Small intestine (tissue), 7 donors: ENCODE measurements at regions not wholly inside any gene's neighbourhood (a gene's known extent, or its start where the extent isn't known, plus 50 kb on each side); places are given as distances from the start of the nearest gene placed in this dataset.
"Not testable (repeated sequence)": the region's sequence is repeated elsewhere in the genome, so short reads cannot be mapped to it uniquely, and the experiment has no call there.

ENCODE experiments used
- DNase-seq, 2 donors: peaks; one replicate each; pipeline versions ENCODE4 v3.0.0 to v3.0.0-alpha.2; 2013
- FAIRE-seq: peaks from 2 replicates; lab custom pipeline; 2012; peaks lifted over from hg19 to GRCh38; lab: Jason Lieb, UNC
- H3K27ac ChIP-seq, 3 donors: one replicate each; pipeline ENCODE4 v1.5.1; 2013; ENCODE audit warnings: low read length in 2 of 3, mild to moderate bottlenecking in 2 of 3, control low read depth in 1 of 3, inconsistent platforms in 1 of 3, low read depth in 1 of 3, moderate library complexity in 1 of 3
- H3K27me3 ChIP-seq, 3 donors: one replicate each; pipeline ENCODE4 v1.6.1; 2013; ENCODE audit warnings: low read length in 3 of 3, inconsistent platforms in 1 of 3; ENCODE audit not compliant: control insufficient read depth in 3 of 3, insufficient read depth in 3 of 3
- H3K36me3 ChIP-seq, 3 donors: one replicate each; pipeline ENCODE4 v1.6.1; 2013; ENCODE audit warnings: low read length in 3 of 3, inconsistent platforms in 1 of 3, low read depth in 1 of 3, mild to moderate bottlenecking in 1 of 3, moderate library complexity in 1 of 3; ENCODE audit not compliant: control insufficient read depth in 3 of 3, insufficient read depth in 2 of 3
- H3K4me1 ChIP-seq, 3 donors: one replicate each; pipeline ENCODE4 v1.6.1; 2013; ENCODE audit warnings: low read length in 2 of 3, inconsistent platforms in 1 of 3, low read depth in 1 of 3, mild to moderate bottlenecking in 1 of 3, moderate library complexity in 1 of 3; ENCODE audit not compliant: control insufficient read depth in 3 of 3, insufficient read depth in 2 of 3
- H3K4me3 ChIP-seq, 3 donors: one replicate each; pipeline ENCODE4 v1.5.1; 2013; ENCODE audit warnings: low read length in 3 of 3, control low read depth in 1 of 3, inconsistent platforms in 1 of 3, low read depth in 1 of 3, mild to moderate bottlenecking in 1 of 3, moderate library complexity in 1 of 3
- H3K9me3 ChIP-seq, 2 donors: one replicate each; pipeline ENCODE4 v1.6.1; 2013; ENCODE audit warnings: low read depth in 1 of 2, low read length in 1 of 2; ENCODE audit not compliant: control insufficient read depth in 2 of 2, insufficient read depth in 1 of 2
- WGBS, 3 donors: extraction: QIAGEN DNeasy Blood & Tissue Kit; methylation state at CpG; one replicate each; pipeline ENCODE4 v1.1.7; 2013; 5-methylcytosine and 5-hydroxymethylcytosine counted together
- donor health status: healthy with polysubstance abuse.
- donor health status: control.
- donor health status: control.
- donor health status: Bipolar disorder and iron deficiency.
- donor health status: healthy.

DNA sequence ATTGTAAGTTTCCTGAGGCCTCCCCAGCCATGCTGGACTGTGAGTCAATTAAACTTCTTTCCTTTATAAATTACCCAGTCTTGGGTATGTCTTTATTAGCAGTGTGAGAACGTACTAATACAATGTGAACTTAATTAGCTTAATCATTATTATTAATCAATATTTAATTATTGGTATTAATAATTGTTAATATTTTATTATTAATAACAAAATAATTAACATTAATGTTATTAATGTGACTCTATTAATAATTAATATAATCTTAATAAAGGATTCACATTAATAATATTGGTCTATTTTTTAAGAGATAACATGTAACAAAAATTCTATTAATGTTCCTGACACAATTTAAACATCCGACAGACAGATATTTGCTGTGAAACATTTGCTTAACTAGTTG lies 164.9 kb upstream of the ATF7IP start:
- H3K27me3 ChIP-seq = no peaks in the 10 kb centered on the region
- no peak overlapping the region for H3K4me3 ChIP-seq
- peaks cover 0 to 15% of the 10 kb centered on the region in 2 donors for H3K9me3 ChIP-seq
- peak overlapping the region in 1 of 3 donors; percentile 42 for H3K27ac ChIP-seq
- FAIRE-seq (peak; percentile 72), DNase-seq (no peak)
- H3K36me3 ChIP-seq = no peaks in the 10 kb centered on the region
- 87 to 94% (median 92%) methylated on average over 2 of the region's 2 CpGs for WGBS, 3 donors
- no peaks in the 10 kb centered on the region for H3K4me1 ChIP-seq

DNA sequence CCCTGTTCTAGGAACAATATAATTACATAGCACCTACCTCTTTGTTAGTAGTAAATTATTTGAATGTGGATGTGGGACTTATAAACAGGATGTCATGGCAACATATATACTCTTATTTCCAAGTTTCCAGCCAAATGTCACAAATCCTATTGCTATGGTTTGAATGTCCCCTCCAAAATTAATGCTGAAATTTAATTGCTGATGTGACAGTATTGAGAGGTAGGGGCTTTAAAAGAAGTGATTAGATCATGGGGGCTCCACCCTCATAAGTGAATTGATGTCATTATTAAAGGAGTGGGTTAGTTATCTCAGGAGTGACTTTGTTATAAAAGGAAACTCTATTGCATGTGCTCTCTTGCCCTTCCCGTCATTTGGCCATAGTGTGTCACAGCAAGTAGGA lies 164.2 kb upstream of the ATF7IP start:
- Histone ChIP-seq H3K4me1 (no peaks in the 10 kb centered on the region), H3K4me3 (no peak overlapping the region), H3K27me3 (no peaks in the 10 kb centered on the region), H3K9me3 (peaks cover 0 to 20% of the 10 kb centered on the region in 2 donors), H3K36me3 (no peaks in the 10 kb centered on the region), H3K27ac (no peak overlapping the region)
- FAIRE-seq (no peak), DNase-seq (no peak)
- WGBS, 3 donors = 83 to 95% (median 84%) methylated on average over 1 of the region's 1 CpG

DNA sequence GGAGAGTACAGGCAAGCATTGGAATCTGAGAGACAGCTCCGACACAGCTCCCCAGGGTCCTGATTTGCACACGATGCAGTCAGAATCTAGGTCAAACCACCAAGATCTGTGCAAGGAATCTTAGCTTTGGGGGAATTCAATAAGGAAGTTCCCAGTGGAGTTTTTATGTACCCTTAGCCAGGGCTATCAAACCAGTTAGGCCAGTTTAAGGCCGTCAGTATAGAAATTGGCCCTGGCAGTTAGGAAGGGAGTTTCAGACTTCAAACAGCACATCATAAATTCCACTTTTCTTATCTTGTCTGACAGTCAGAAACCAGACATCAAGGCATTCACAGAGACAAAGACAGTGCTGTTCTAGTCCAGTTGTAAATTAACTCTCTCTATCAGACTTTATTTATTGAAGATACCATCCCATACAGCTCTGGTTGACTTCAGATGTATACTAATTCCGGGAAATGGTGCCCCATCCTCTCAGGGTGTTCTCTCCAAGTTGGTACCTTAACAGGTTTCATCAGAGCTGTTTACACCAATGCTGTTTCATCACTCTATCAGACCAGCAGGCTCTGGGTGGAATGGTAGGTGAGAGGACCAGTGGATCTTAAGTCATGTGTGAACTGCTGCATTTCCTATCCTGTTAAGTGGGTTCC lies 157.5 kb upstream of the ATF7IP start:
- H3K27ac ChIP-seq = peak overlapping the region in 1 of 3 donors; percentile 85
- no peak overlapping the region for H3K4me3 ChIP-seq
- peaks cover 0 to 45% (median 9%) of the 10 kb centered on the region in 3 donors for H3K4me1 ChIP-seq
- H3K27me3 ChIP-seq = no peaks in the 10 kb centered on the region
- H3K9me3 ChIP-seq = peaks cover 0 to 54% of the 10 kb centered on the region in 2 donors
- DNase-seq (peak; percentile 92), FAIRE-seq (no peak)
- H3K36me3 ChIP-seq = no peaks in the 10 kb centered on the region
- WGBS, 3 donors = 18 to 49% (median 39%) methylated on average over 4 of the region's 4 CpGs

DNA sequence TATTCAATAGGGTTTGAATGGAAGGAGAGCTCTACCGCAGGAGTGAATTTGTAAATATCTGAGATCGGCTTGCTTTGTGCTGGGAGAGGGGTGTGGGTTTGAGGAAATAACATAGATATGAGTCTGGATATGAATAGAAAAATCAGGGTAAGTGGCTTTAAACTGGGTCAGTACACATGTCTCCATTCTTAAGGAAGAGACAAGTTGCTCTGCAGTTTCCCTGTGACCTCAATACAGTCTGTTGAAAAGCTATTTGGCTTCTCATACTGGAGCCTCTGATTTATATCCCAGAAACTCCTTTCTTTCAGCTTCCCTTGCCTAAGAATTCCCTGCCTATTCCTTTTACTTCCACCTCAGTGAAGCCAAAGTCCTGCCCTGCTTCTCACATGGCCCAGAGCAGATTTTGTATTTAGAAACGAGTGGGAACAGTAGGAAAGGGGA lies 153.5 kb upstream of the ATF7IP start:
- no peaks in the 10 kb centered on the region for H3K36me3 ChIP-seq
- DNase-seq = peak; percentile 79 to 82
- H3K4me3 ChIP-seq = no peak overlapping the region
- FAIRE-seq = no peak
- H3K27ac ChIP-seq = peak overlapping the region; percentile 70 to 83 (median 73)
- 17 to 55% (median 27%) methylated on average over 3 of the region's 3 CpGs for WGBS, 3 donors
- peaks cover 8 to 72% (median 14%) of the 10 kb centered on the region in 3 donors for H3K4me1 ChIP-seq
- H3K27me3 ChIP-seq = no peaks in the 10 kb centered on the region
- peaks cover 0 to 48% of the 10 kb centered on the region in 2 donors for H3K9me3 ChIP-seq

DNA sequence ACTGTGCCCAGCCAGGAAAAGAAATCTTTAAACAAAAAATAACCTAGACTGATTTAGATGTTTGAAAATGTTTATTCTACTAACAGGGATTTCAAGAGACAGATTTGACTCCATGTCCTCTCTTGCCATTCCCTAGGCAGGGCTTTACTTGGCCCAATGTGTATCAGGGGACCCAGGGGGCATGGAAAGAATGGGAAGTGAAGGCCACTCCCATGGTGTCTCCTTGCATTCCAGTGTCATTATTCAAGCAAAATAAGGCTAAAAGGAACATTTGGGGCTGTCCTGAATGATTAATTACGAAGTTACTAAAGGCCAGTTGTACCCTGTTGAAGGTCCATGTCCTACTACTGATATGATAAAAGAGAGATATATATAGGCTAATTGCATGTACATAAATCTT lies 151.9 kb upstream of the ATF7IP start:
- H3K9me3 ChIP-seq = peaks cover 0 to 40% of the 10 kb centered on the region in 2 donors
- H3K27me3 ChIP-seq = no peaks in the 10 kb centered on the region
- no peak overlapping the region for H3K4me3 ChIP-seq
- FAIRE-seq (no peak), DNase-seq (peak in 1 of 2 donors; percentile 20)
- H3K27ac ChIP-seq = peak overlapping the region in 2 of 3 donors; percentile 36 to 69
- H3K4me1 ChIP-seq = peaks cover 8 to 61% (median 11%) of the 10 kb centered on the region in 3 donors
- H3K36me3 ChIP-seq = no peaks in the 10 kb centered on the region
- 15 to 49% (median 40%) methylated on average over 1 of the region's 1 CpG for WGBS, 3 donors

DNA sequence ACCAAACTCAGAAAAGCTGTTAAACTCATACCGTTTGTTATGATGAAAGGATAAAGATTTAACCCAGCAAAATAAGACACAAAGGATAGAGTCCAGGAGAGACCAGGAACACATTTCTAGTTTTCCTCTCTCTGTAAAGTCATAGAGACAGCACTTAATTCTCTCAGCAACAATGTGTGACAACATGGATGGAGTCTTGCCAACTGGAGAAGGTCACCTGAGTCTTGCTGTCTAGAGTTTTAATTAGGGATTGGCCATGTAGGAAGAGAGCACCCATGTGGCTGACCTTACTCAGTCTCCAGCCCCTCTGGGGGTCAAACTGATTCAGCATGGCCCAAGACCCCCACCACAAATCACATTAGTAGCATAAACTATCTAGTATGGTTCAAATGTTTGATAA lies 151.0 kb upstream of the ATF7IP start:
- Histone ChIP-seq H3K4me3 (no peak overlapping the region), H3K36me3 (no peaks in the 10 kb centered on the region), H3K4me1 (peaks cover 10 to 51% (median 11%) of the 10 kb centered on the region in 3 donors), H3K27ac (peak overlapping the region in 1 of 3 donors; percentile 69), H3K9me3 (peaks cover 0 to 30% of the 10 kb centered on the region in 2 donors), H3K27me3 (no peaks in the 10 kb centered on the region)
- DNase-seq = no peak
- 93 to 97% (median 97%) methylated on average over 1 of the region's 1 CpG for WGBS, 3 donors
- no peak for FAIRE-seq

DNA sequence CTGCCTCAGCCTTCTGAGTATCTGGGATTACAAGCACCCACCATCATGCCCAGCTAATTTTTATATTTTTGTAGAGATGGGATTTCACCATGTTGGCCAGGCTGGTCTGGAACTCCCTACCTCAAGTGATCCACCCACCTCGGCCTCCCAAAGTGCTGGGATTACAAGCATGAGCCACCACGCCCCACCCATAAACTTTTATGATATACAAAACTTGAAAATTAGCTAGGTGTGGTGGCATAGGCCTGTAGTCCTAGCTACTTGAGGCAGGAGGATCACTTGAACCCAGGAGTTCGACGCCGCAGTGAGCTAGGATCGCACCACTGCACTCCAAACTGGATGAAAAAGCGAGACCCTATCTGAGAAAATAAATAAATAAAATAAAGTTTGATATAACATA lies 149.5 kb upstream of the ATF7IP start:
- H3K4me3 ChIP-seq = not testable (repeated sequence)
- peak overlapping the region in 1 of 3 donors; percentile 68 for H3K27ac ChIP-seq

DNA sequence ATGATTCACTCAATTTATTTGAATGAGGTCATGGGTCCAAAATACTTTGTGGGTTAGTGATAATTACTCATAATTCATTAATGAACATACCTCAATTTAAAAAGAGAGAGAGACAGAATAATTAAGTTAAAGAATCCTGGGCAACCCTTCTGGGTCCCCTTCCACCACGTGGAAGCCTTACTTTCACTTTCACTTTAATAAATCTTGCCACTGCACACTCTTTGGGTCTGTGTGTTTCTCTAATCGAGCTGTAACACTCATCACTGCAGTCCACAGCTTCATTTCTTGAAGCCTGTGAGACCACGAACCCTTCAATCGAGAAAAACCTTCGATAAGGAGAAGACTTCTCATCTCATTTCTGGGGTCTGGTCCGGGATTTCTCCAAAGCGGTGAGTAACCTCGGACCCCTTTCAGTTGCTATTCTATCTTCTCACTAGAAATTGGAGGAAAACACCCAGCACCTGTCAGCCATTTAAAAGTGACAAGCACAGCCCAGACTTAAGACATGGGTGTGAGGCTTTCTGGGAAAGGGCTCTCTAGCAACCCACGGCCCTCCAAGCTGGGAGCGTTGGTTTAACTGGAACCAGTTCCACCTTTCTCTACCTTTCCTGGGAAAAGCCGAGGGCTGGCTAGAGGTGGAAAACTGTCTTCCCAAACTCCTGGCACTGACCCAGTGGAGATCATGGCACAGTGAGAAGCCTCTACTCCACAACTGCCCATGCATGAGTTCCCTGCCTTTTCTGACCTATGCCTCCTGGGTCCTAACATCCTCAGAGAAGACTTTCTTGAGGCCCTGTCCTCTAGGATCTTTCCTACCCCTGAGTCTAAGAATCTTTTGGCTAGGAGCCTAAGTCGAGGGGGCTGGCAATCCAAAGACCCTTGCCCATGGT lies 148.8 kb upstream of the ATF7IP start:
- WGBS, 3 donors = 70 to 80% (median 73%) methylated on average over 12 of the region's 12 CpGs
- DNase-seq = peak; percentile 34 to 53
- peaks cover 0 to 24% of the 10 kb centered on the region in 2 donors for H3K9me3 ChIP-seq
- H3K27me3 ChIP-seq = no peaks in the 10 kb centered on the region
- no peak overlapping the region for H3K4me3 ChIP-seq
- H3K36me3 ChIP-seq = no peaks in the 10 kb centered on the region
- FAIRE-seq = peak; percentile 73
- peaks cover 10 to 40% (median 11%) of the 10 kb centered on the region in 3 donors for H3K4me1 ChIP-seq
- H3K27ac ChIP-seq = peak overlapping the region in 1 of 3 donors; percentile 64

More for the DNA sequence above, 149.5 kb upstream of the ATF7IP start:
- WGBS, 3 donors = 73 to 88% (median 80%) methylated on average over 7 of the region's 7 CpGs
- Histone ChIP-seq H3K4me1 (peaks cover 10 to 44% (median 11%) of the 10 kb centered on the region in 3 donors), H3K9me3 (peaks cover 0 to 24% of the 10 kb centered on the region in 2 donors)
- not testable (repeated sequence) for H3K27me3 ChIP-seq, FAIRE-seq, H3K36me3 ChIP-seq
- peak in 1 of 2 donors; percentile 40 for DNase-seq
